ENCODE measurements at regions not wholly inside any gene's neighbourhood (a gene's known extent, or its start where the extent isn't known, plus 50 kb on each side); places are given as distances from the start of the nearest gene placed in this dataset.
A peak's percentile ranks its signal among the peaks of the same experiment; 100 is the strongest.

DNA sequence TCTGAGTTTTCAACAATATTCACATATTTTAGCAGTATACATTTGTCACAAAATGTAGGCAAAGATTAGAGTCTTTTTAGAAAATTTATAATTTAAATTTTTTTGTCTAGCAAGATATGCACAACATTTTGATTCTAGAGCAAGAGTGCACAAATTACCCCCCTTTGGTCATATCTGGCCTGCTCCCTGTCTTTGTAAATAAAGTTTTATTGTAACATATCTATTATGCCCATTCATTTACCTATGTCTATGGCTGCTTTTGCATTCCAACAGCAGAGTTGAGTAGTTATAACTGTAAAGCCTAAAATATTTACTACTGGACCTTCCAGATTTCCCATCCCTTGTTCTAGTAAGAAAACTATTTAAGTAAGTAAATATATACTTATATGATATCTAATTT lies 430.7 kb downstream of the EDEM1 start:
- DNase-seq: no peak

DNA sequence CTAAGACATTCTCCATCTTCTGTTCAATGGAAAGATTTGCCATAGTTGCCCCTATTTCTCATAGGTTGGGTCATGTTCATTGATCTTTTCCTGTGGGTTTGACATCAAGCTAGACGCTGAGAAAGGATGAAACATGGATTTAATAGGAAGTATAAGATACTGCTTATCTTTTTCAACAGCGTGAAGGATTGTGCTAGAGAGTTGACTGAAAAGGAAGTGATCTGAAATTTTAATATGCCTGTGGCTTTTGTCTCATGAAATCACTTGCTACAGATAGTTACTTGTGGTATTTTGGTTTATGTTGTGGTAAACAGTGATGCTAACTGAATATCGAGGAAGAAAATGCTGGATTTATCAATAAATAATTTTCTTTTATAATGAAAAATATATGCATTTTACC lies 442.9 kb downstream of the EDEM1 start:
- DNase-seq: no peak

DNA sequence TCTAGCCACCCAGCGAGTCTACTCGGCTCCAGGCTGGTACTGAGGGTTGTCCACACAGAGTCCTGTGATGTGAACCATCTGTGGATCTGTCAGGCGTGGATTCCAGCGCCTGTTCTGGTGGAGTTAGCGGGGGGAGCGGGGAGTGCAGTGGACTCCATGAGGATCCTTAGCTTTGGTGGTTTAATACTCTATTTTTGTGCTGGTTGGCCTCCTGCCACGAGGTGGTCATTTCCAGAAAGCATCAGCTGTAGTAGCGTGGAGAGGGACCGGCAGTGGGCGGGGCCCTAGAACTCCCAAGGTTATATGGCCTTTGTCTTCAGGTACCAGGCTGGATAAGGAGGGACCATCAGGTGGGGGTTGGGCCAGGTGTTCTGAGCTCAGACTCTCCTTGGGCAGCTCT lies 446.5 kb downstream of the EDEM1 start:
- DNase-seq: no peak

DNA sequence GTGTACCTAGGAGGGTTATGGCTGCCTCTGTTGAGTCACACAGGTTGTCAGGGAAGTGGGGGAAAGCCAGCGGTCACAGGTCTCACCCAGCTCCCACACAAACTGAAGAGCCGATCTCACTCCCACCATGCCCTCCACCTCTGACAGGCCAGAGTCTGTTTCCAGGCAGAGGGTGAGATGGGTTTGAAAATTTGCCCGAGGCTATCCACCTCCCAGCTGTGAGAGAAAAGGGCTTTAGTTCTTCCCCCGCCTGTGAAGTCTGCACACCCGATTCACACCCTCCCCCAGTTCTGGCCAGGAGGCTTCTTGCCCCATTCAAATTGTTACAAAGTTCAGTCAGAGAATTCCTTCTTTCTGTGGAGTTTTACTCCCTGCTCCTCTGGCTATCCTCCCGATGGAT lies 446.9 kb downstream of the EDEM1 start:
- no peak for DNase-seq

DNA sequence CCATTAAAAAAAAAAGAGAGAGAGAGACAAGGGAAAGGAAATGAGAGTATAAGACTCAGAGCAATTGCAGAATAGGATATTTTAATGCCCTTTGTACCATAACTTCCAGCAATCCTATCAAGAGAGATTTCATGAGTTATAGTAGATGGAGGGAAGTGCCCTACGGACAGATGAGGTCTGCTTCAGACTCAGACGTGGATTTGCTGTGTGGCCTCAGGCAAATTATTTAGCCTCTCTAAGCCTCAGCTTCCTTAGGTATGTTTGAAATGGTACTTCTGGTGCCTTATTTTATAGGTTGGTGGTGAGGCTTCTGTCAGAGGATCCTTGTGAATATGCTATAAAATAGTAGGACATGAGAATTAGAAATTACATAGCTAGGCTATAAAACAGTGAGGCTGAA lies 448.2 kb downstream of the EDEM1 start:
- DNase-seq: no peak

DNA sequence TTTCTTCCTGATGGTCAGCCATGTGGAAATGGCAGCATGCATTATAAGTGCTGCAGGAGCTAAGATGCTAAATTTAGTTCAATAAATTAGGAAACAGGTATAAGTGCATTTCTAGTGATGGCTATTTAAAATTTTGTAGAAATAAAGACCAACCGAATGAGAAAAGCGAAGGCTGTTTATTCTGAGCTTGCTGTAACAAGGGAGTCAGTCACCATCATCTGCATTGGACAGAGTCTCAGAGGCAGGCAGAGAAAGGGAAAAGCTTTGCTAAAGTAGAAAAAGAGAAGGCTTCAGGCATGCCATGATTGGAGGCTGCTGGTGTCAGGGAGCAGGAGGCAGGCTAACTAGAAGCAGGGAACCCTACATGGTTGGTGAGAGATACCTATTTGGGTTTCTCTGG lies 451.0 kb downstream of the EDEM1 start:
- DNase-seq: no peak

DNA sequence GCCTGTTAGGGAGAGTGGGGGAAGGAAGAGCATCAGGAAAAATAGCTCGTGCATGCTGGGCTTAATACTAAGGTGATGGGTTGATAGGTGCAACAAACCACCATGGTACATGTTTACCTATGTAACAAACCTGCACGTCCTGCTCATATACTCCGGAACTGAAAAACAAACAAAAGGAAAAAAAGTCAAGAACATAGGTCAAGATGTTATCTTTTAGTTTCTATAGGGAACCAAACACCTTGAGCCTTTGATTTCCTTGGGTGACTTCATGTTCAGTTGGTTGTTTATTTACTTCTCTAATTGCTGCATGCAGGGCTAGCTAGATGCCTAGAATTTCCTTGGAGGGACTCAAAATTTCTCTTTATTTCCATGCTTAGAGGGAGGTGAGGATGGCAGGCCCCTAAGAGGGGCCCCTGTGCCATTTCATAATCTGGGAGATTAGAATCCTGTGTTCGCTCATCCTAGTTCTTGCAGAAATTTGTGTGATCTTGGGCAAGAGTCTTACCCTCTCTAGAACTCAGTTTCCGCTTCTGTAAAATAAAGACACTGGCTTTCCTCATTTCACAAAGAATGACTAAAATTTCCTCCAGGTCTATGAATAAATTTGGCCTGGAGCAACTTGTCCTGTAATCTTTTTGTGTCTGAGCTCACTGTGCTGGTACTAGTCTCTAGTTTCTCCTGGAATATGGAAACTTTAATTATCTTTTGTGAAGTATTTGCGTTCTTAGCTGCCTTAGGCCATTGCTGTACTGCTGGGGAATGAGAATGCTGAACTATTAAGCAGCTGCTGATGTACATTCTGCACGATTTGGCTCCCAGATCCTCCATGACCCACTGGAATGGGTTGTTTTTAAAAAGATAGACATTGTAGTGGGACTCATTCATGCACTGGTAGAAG lies 457.5 kb downstream of the EDEM1 start:
- no peak for DNase-seq

DNA sequence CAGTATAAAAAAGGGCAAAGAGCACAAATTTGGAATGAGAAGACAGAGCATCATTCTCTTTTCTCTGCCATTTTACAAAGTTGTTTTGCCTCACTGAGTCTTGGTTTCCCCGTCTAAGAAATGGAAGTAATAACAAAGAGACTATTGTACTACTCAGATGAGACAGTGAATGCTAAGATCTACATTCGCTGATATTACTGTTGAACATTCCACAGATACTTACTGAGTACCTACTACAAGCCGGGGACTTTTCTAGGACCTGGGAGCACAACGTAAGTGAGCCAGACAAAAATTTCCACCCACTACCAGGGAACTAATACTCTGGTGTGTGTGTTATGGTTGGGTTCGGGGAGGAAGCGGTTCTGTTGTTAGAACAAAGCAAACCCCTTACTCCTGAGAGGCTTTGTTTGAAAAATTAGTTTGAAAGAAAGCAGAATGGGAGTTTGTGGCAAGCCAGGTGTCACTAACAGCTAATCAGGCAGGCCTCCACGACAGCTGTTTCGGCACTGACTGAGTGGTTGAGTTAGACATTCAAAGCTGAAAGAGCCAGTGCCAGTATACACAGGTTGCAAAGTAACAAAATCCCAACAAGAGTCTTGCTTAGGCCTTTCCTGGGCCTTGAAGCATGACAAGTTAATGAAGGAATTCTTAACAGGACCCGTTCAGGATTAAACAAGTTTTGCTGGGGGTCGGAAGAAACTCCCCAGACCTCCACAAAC lies 458.3 kb downstream of the EDEM1 start:
- peak; percentile 21 for DNase-seq

DNA sequence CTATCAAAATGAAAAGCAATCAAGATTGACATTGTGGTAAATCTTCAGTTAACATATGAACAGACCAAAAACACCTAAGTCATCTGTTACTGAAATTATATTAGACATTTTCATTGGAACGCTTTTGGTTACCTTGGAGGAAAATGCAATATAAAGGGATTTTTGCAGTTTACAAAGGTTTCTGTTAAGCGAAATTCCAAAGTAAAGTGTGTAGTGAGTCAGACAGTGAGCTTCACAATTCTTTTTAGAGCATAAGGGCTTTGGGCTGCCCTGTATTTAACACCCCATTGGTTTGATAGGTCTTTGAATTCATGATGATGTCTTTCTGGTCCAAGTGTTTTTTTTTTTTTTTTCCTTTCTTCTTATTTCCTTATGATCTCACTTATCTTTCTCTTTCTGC lies 462.8 kb downstream of the EDEM1 start:
- DNase-seq: no peak

DNA sequence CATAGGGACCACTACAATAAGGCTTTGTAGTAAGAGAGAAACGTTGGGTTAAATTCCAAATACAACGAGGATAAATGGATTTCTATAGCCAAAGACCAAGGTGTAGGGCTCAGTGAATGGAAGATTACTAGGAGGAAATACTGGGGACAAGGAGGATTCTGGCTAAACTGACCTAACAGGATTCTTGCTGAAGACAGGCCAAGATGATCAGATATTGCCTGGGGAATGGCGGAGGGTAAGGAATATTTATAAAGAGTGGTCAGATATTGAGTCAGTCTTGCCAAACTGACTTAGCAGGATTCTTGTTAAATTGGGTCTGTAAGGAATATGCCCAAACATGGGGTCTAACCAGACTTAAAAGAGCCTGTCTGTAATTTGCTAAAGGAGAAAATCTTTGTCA lies 463.8 kb downstream of the EDEM1 start:
- no peak for DNase-seq

DNA sequence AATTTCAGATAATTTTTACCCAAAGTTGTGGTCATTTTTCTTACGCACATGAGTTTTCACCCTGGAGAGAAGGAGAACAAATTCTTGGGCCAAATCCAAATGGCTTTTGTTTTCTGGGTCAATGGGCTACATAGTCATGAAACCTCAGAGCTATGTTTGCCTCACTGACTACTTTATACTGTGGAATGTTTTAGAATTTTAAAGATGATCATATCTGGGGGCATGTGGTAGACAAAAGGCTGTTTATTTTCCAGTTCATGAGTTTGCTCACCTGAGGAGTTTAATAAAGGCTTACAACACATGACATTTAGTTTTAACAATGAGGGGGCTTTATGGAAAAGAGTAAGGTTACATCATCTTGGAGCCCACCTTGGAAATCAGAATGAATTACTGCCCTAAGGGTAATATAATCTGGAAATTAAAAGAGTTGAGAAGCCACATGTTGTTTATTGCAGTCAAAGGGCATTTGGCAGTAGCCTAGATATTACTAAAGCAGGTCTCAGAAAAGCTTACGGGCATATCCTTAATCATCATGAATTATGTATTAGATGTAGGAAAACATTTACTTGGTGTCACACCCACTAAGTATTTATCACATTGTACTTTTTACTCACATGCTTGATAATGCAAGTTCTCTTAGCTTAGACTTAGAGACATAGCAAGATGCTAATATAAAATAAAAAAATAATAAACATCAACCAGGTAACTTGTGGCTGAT lies 466.1 kb downstream of the EDEM1 start:
- DNase-seq: no peak

DNA sequence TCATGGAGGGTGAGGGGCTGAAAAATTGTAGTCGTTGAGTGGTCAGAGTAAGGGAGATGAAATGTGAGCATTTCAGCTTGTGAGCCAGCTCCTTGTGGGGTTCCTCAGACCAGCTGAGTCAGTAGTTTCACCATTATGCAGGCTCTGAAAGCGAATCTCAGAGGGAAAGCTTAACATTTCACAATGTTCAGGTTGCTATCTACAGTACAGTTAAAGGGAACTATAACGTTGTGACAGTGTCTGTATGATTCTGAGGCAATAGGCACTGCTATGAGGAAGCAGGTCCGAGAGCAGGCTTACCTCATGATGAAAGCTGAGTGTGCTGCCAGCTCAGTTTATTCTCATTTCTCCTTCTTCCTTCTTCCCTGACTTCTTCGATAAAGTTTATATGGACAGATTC lies 469.6 kb downstream of the EDEM1 start:
- DNase-seq: no peak

DNA sequence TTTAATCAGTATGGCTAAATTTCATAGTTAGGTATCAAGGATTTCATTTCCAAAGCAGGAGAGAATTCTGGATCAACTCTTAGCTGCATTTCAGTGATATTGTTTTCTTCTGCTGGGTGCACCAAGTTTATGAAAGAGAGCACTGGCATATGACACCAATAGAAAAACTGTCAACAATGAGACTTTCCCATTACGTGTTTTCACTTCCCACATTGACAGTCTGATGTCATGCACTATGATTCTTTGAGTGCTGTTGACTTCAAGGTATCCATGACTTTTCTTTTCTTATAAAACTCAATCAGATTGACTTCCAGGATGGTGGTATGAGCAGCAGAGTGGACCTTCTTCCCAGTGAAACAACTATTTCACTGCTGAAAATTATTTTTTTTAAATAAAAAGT lies 476.1 kb downstream of the EDEM1 start:
- DNase-seq: no peak

DNA sequence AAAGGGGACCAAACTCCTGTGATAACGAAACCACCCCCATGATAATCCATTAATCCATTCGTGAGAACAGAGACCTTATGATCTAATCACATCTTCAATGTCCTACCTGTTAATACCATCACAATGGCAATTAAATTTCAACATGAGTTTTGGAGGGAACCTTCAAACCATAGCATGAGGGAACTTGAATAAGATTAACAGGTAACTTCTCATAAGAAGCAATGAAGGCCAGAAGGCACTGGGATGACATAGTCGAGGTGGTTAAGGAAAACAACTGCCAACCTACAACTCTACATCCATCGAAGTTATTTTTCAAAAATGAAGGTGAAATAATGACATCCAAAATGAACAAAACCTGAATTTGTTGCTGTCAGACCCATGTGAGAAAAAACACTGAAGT lies 478.9 kb downstream of the EDEM1 start:
- DNase-seq: no peak

DNA sequence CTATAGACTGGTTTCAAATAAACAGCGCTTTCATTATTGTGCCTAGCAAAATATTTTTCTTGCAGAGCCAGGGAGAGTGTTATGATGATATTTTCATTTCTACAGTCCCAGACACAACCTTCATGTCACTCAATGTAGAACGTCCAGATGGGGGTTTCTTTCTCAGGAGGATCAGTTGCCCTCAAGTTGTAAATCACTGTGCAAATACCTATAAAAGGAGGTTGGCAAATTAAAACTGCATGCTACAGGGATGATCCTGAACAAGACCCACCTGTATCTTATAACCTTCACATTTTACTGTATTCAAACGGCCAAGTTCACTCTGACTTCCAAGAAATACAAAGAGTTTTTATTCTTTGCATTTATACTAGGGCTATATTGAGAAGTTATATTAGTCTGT lies 486.0 kb downstream of the EDEM1 start:
- peak; percentile 45 for DNase-seq

DNA sequence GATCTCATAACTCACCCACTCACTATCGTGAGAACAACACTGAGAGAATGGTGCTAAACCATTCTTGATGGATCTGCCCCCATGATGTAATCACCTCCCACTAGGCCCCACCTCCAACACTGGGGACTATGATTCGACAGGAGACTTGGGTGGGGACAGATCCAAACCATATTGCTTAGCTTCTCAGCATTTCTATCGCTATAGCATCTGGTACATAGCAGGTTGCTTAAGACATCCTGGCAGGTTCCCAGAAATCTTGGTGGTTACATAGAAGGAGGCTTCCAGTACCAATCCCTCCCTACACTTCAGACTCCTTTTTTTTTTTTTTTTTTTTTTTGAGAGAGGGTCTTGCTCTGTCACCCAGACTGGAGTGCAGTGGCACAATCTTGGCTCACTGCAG lies 487.8 kb downstream of the EDEM1 start:
- no peak for DNase-seq

DNA sequence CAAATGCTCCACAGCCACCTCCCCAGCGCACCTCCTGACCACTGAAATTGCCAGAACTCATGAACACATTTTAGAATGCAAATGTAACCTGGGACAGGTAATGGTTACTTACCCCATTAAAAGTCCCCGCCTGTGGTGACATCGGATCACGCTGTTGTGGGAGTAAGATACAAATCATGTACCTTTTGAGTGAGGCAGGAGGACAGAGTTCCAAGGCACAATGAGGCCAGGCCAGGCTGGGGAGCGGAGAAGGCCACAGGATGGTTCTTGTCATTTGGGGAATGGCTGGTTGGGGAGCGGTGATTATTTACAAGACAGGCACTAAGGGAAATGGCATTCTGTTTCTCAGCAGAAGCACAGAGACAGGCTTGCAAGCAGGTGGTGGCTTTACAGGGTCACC lies 490.0 kb downstream of the EDEM1 start:
- DNase-seq: peak; percentile 23

DNA sequence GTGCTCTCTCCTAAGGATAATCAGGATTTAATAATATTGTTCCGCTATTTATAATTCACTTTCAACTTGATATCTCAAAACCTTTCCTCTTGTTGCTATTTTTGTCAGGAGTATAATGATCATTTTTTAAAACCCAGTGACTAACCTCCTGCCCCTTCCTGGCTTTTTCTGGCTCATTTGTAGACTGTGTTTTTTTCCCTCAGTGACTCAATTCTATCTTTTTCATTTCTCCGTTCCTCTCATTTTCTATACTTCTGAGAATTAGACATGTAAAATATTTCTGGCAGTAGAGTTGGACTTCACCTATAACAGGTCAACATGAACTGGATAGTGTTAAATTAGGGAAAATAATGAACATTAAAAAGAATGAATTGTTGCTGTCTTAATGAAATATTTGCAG lies 490.7 kb downstream of the EDEM1 start:
- no peak for DNase-seq

DNA sequence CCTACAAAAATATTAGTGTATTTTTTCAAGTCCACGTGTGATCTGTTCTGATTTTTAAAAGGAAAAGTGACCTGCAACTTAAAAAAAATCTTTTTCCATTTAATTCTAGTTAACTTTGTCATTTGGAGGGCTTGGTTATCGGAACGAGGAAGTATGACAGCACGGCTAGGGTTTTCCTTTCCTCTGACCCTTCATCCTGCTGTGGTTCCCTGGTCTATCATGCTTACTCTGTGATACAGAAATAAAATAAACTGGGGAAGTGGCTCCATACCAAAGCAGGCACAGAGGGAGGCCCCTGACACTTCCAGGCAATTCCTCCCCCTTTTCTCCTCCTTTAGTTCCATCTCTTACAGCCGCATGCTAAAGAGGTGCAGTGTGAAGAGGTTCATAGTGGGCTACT lies 491.3 kb downstream of the EDEM1 start:
- DNase-seq: no peak

DNA sequence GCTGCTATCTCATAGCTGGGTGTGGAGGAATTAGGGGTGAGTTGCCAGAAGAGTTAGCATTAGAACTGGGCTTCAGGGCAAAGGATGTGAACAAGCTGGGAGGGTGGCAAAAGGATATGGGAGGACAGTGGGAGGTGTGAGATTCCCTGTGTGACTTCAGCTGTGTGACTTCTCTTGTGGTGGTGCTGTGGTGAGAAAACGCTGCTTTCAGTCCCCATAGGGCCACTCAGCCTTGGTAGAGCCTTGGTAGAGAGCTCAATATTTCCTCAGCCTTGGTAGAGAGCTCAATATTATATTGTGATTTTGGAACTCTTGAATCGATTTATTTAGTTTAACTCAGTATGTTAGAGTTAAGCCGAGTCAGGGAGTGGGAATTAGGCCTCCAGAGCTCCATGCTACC lies 499.7 kb downstream of the EDEM1 start:
- no peak for DNase-seq

DNA sequence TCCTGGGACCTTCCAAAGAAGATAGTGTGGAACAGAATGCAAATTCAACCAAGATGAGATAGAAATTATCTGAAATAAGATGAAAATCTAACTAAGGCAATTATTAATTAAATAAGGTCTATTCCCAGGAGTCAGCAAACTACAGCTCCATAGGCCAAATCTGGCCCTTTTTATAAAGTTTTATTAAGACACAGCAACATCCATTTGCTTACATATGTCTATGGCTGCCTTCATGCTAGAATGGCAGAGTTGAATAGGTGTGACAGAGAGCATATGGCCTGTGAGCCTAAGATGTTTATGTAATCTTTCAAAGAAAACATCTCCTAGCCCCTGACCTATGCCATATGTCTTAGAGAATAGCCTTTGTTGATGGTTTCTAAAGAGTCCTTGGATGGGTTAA lies 503.0 kb downstream of the EDEM1 start:
- no peak for DNase-seq

DNA sequence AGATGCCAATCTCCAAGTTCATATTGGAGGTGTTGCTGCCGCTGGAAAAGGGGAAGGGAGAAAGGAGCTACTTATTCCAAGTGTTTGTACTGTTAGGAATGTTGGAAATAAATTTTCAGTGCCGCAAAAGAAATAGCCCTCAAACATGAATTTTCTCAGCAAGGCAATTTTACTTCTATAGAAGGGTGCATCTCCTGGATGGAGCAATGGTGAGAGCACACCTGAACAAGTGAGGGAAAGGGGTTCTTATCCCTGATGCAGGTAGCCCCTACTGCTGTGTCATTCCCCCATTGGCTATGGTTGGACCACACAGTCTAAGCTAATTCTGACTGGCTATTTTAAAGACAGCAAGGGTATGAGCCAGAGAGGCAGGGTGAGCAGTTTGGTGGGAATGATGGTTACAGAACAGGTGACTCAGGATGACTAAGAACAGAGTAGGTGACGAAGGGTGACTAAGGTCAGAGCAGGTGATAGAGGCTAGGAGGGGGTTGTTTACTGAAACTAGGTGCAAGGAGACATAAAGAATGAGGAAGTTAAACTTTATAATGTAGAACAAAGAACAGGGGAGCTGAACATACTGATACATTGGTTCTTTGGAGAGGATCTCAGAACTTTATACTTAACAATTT lies 503.5 kb downstream of the EDEM1 start:
- no peak for DNase-seq
